Stomach (tissue), 8 donors: ENCODE measurements at regions not wholly inside any gene's neighbourhood (a gene's known extent, or its start where the extent isn't known, plus 50 kb on each side); places are given as distances from the start of the nearest gene placed in this dataset.

ENCODE experiments used
- DNase-seq, 2 donors: peaks; one replicate each; pipeline versions ENCODE4 v3.0.0 to v3.0.0-alpha.2; 2013 to 2019
- H3K27ac ChIP-seq, 5 donors: fragments of 200-600 bp in 4 of 5; sonication (generic) in 4 of 5; one replicate each; pipeline ENCODE4 v1.5.1; 2013 to 2019; ENCODE audit warnings: mild to moderate bottlenecking in 1 of 5, moderate library complexity in 1 of 5
- H3K27me3 ChIP-seq, 3 donors: fragments of 200-600 bp; sonication (generic); one replicate each; pipeline ENCODE4 v1.5.1; 2017 to 2019; ENCODE audit warnings: mixed run types in 1 of 3
- H3K36me3 ChIP-seq, 4 donors: fragments of 200-600 bp; sonication (generic); 1 replicate in 3 of 4; 2 replicates in 1 of 4; pipeline ENCODE4 v1.5.1; 2016 to 2019
- H3K4me1 ChIP-seq, 4 donors: fragments of 200-600 bp; sonication (generic); one replicate each; pipeline ENCODE4 v1.5.1; 2016 to 2019
- H3K4me3 ChIP-seq, 4 donors: fragments of 200-600 bp; sonication (generic) in 3 of 4; one replicate each; pipeline ENCODE4 v1.5.1; 2016 to 2019; ENCODE audit warnings: mild to moderate bottlenecking in 1 of 4
- H3K9me3 ChIP-seq, 4 donors: fragments of 200-600 bp; sonication (generic); one replicate each; pipeline ENCODE4 v1.5.1; 2016 to 2019
- EP300 ChIP-seq: sonication (generic); formaldehyde crosslinking; IDR thresholded peaks from one replicate; pipeline ENCODE4 v1.6.1; 2017; ENCODE audit warnings: antibody characterized with exemption
- POLR2A ChIP-seq, 4 donors: fragments of 450-650 bp; IDR thresholded peaks; one replicate each; pipeline ENCODE4 v1.6.1; 2016; ENCODE audit warnings: antibody characterized with exemption in 4 of 4, control low read depth in 2 of 4, mild to moderate bottlenecking in 1 of 4, moderate library complexity in 1 of 4
- POLR2AphosphoS5 ChIP-seq, 3 donors: sonication (generic); formaldehyde crosslinking; IDR thresholded peaks; one replicate each; pipeline ENCODE4 v1.6.1; 2016; ENCODE audit warnings: antibody characterized with exemption in 3 of 3
- WGBS, 5 donors: extraction: QIAGEN DNeasy Blood & Tissue Kit in 3 of 5; methylation state at CpG; one replicate each; pipeline versions ENCODE4 v1.1.5 to v1.1.7; 2013 to 2018; 5-methylcytosine and 5-hydroxymethylcytosine counted together
- intact Hi-C: fragments of 100-400 bp; cut with DNase I; formaldehyde crosslinking; loops from one replicate; pipeline ENCODE4 v1.15.1; 2023; ENCODE audit warnings: low total_unique reads
- TF ChIP-seq, protein P1 (sequence below), 7 experiments: fragments of 450-650 bp in 4 of 7; fragments of 200-600 bp in 3 of 7; sonication (generic) in 3 of 7; IDR thresholded peaks; one replicate each; pipeline ENCODE4 v1.5.1; 2016 to 2019; ENCODE audit warnings: antibody characterized with exemption in 7 of 7, control low read depth in 2 of 7, mild to moderate bottlenecking in 1 of 7
- donor health status: healthy with polysubstance abuse.
- donor health status: Bipolar disorder and iron deficiency.
- donor health status: healthy.

DNA sequence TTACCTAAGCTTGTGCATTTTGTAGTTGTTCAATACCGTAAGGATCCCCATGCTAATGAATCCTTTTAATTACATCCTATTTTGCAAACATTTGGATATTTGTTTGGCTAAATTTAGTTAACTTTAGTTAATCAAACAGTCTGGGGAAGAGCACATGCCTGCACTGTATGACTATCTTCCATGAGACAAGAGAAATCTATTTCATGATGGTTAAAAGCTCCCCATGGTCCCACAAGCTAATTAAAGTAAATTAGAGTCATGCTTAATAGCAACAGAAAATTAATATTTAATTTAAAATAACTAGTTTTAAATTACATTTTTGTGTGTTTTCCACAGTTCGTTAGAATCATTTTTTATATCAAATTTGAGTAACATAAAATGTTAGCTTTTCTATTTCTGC, 95.4 kb upstream of the S1PR1 start:
- H3K9me3 ChIP-seq: no peaks in the 10 kb centered on the region
- H3K4me3 ChIP-seq: no peak overlapping the region
- peaks cover 4 to 13% (median 7%) of the 10 kb centered on the region in 4 donors for H3K4me1 ChIP-seq
- H3K27me3 ChIP-seq: no peaks in the 10 kb centered on the region
- WGBS, 5 donors: 95 to 100% (median 97%) methylated on average over 2 of the region's 2 CpGs
- no peak for DNase-seq
- intact Hi-C loops: no loop called here
- H3K36me3 ChIP-seq: no peaks in the 10 kb centered on the region
- TF ChIP-seq, protein P1, sequence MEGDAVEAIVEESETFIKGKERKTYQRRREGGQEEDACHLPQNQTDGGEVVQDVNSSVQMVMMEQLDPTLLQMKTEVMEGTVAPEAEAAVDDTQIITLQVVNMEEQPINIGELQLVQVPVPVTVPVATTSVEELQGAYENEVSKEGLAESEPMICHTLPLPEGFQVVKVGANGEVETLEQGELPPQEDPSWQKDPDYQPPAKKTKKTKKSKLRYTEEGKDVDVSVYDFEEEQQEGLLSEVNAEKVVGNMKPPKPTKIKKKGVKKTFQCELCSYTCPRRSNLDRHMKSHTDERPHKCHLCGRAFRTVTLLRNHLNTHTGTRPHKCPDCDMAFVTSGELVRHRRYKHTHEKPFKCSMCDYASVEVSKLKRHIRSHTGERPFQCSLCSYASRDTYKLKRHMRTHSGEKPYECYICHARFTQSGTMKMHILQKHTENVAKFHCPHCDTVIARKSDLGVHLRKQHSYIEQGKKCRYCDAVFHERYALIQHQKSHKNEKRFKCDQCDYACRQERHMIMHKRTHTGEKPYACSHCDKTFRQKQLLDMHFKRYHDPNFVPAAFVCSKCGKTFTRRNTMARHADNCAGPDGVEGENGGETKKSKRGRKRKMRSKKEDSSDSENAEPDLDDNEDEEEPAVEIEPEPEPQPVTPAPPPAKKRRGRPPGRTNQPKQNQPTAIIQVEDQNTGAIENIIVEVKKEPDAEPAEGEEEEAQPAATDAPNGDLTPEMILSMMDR (IDR thresholded peaks at IDR 0.05): no peak
- no peak overlapping the region for H3K27ac ChIP-seq

DNA sequence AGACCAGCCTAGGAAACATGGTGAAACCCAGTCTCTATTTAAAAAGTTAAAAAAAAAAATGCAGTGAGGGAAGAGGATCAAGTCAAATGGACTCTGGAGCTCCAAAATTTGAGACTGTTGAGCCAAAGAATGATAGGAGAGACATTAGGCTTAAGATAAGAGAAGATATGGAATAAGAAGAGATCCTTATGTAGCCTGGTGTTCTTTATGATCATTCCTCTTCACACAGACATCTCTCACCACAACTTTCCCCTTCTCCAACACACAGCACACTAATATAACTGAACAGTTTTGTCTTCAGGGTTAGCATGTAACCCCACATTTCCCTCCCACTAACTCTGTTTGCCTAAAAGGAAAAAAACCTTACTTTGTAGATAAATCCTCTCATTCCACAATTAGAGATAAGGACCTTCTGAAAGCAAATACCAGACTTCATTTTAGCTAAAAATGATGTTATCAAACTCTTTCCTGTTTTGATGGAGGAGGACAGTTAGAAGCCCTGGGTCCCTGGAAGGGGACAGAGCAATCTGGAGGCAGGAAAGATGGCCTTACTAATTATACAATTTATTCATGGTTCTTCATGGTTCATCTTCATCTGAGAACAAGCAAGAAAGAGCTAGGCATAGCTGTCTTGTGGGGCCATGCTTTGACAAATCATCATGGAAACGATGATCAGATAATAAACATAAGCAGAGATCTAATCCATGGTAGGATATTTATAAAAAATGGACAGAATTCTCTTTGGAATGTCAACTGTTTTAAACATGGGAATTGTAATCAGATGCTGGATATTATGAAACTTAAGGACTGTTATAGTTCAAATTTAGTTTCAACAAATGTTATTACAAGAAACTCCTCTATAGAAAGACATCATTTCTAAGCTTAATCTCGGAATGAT, 96.7 kb upstream of the S1PR1 start:
- intact Hi-C loops: no loop called here
- TF ChIP-seq EP300 (no peak), POLR2A (IDR thresholded peaks at IDR 0.05) (no peak), POLR2AphosphoS5 (IDR thresholded peaks at IDR 0.05) (no peak)
- TF ChIP-seq, protein P1 (IDR thresholded peaks at IDR 0.05): no peak
- H3K4me1 ChIP-seq: peaks cover 4 to 18% (median 10%) of the 10 kb centered on the region in 4 donors
- no peak for DNase-seq
- H3K27ac ChIP-seq: no peak overlapping the region
- H3K27me3 ChIP-seq: no peaks in the 10 kb centered on the region
- WGBS, 5 donors: 56 to 73% (median 72%) methylated on average over 2 of the region's 2 CpGs
- H3K4me3 ChIP-seq: no peak overlapping the region
- no peaks in the 10 kb centered on the region for H3K36me3 ChIP-seq
- H3K9me3 ChIP-seq: no peaks in the 10 kb centered on the region

DNA sequence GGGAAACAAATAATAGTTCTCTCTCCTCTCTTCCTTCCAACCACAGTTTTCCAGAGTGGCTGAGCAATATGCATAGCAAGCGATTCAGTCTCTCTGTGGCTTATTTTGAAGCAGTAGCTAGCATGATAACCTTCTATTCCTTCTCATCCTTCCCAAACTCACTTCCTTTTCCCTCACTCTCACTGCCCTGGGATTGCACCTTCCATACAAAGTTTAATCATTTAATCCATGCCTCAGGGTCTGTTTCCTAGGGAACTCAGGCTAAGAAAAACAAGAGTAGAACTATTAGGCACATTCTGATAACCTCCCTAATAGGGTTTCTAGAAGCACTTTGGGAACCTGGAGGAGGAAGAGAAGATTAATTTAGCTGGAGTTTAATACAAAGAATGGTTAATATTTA, 97.7 kb upstream of the S1PR1 start:
- WGBS, 5 donors: 25 to 73% (median 50%) methylated on average over 1 of the region's 1 CpG
- H3K27me3 ChIP-seq: no peaks in the 10 kb centered on the region
- no peak overlapping the region for H3K4me3 ChIP-seq
- TF ChIP-seq, protein P1 (IDR thresholded peaks at IDR 0.05): no peak
- TF ChIP-seq EP300: no peak
- DNase-seq: no peak
- no peaks in the 10 kb centered on the region for H3K9me3 ChIP-seq
- intact Hi-C loops: no loop called here
- peaks cover 4 to 18% (median 10%) of the 10 kb centered on the region in 4 donors for H3K4me1 ChIP-seq
- no peaks in the 10 kb centered on the region for H3K36me3 ChIP-seq
- no peak overlapping the region for H3K27ac ChIP-seq

DNA sequence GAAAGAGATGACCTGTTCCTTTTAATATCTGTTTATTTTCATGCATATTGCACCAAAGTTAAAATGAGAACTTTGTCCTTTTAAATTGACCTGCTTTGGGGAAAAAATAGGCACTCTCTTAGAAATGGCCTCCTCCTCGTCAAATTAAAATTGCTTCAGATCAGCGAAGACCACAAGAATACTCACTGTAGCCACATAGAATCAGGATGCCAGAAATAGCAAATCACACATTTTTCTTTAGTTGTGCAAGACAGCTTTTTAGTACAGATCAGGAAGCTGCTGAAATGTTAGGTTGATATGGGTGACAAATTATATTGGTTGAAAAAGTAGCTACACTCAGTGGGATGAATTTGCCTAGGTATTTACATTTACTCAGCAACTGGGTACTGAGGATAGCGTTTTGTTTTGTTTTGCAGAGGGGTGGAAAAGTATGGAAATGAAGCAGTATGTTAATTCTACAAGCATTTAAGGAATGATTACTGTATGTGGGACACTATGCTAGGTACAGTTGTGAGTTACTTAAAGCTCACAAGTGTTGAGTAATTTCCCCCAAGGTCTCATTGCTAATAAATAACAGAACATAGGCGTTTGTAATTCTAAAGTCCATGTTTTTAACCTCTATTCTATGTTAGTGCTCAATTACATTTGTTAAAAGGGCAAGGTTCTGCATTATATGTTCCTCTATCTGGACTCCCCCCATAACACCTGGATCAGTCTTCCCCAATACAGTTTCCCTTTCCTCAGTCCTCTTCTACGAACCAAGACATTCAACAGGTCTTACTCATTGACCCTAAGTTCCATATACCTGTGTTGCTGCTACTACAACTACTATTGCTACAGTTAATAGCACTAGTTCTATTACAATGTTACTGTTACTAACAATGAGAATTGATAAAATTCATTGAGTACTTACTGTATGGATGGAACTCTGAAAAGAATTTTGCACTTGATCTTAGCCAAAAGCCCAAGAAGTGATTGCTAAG, 99.4 kb upstream of the S1PR1 start:
- Histone ChIP-seq H3K36me3 (no peaks in the 10 kb centered on the region), H3K4me1 (peaks cover 4 to 18% (median 10%) of the 10 kb centered on the region in 4 donors), H3K27me3 (no peaks in the 10 kb centered on the region), H3K9me3 (no peaks in the 10 kb centered on the region), H3K4me3 (no peak overlapping the region), H3K27ac (no peak overlapping the region)
- 42 to 50% (median 45%) methylated on average over 5 of the region's 5 CpGs for WGBS, 5 donors
- intact Hi-C loops: no loop called here
- TF ChIP-seq POLR2AphosphoS5 (IDR thresholded peaks at IDR 0.05) (no peak), EP300 (no peak), POLR2A (IDR thresholded peaks at IDR 0.05) (no peak)
- TF ChIP-seq, protein P1 (IDR thresholded peaks at IDR 0.05): no peak
- DNase-seq: no peak
